Esophagus muscularis mucosa (tissue), 4 donors: ENCODE measurements at regions not wholly inside any gene's neighbourhood (a gene's known extent, or its start where the extent isn't known, plus 50 kb on each side); places are given as distances from the start of the nearest gene placed in this dataset.

Experiments
- DNase-seq: peaks from one replicate; pipeline ENCODE4 v3.0.0-alpha.2; 2017; ENCODE audit errors: extremely low spot score
- H3K27ac ChIP-seq, 4 donors: fragments of 200-600 bp; sonication (generic); replicated peaks in 1 of 4; 1 replicate in 3 of 4; 2 replicates in 1 of 4; pipeline ENCODE4 v1.5.1; 2016 to 2019; ENCODE audit warnings: mild to moderate bottlenecking in 1 of 4
- H3K27me3 ChIP-seq, 4 donors: fragments of 200-600 bp; sonication (generic); one replicate each; pipeline versions ENCODE4 v1.5.1 to v1.6.0; 2016 to 2019
- H3K36me3 ChIP-seq, 4 donors: fragments of 200-600 bp; sonication (generic); one replicate each; pipeline ENCODE4 v1.5.1; 2016 to 2019
- H3K4me1 ChIP-seq, 4 donors: fragments of 200-600 bp; sonication (generic); one replicate each; pipeline ENCODE4 v1.5.1; 2016 to 2019
- H3K4me3 ChIP-seq, 4 donors: fragments of 200-600 bp; sonication (generic); 1 replicate in 2 of 4; 2 replicates in 2 of 4; pipeline ENCODE4 v1.5.1; 2016 to 2019; ENCODE audit warnings: mild to moderate bottlenecking in 4 of 4, moderate library complexity in 1 of 4
- H3K9me3 ChIP-seq, 4 donors: fragments of 200-600 bp; sonication (generic); 1 replicate in 3 of 4; 2 replicates in 1 of 4; pipeline ENCODE4 v1.5.1; 2016 to 2019
- EP300 ChIP-seq: sonication (generic); formaldehyde crosslinking; IDR thresholded peaks from one replicate; pipeline ENCODE4 v1.6.1; 2017; ENCODE audit warnings: antibody characterized with exemption
- POLR2A ChIP-seq: fragments of 450-650 bp; IDR thresholded peaks from one replicate; pipeline ENCODE4 v1.6.1; 2017; ENCODE audit warnings: antibody characterized with exemption, moderate library complexity, mild to moderate bottlenecking, low read depth
- POLR2AphosphoS5 ChIP-seq, 2 donors: sonication (generic); formaldehyde crosslinking; IDR thresholded peaks; one replicate each; pipeline ENCODE4 v1.6.1; 2017; ENCODE audit warnings: antibody characterized with exemption in 2 of 2
- WGBS: methylation state at CpG from one replicate; pipeline ENCODE4 v1.1.5; 2018; 5-methylcytosine and 5-hydroxymethylcytosine counted together
- intact Hi-C: fragments of 100-400 bp; cut with DNase I; formaldehyde crosslinking; loops from one replicate; pipeline ENCODE4 v1.15.1; 2023
- TF ChIP-seq, protein P1 (sequence below), 3 experiments: fragments of 200-600 bp in 2 of 3; fragments of 450-650 bp in 1 of 3; sonication (generic) in 2 of 3; IDR thresholded peaks; one replicate each; pipeline ENCODE4 v1.5.1; 2017 to 2019; ENCODE audit warnings: antibody characterized with exemption in 3 of 3, mild to moderate bottlenecking in 2 of 3, moderate library complexity in 1 of 3

DNA sequence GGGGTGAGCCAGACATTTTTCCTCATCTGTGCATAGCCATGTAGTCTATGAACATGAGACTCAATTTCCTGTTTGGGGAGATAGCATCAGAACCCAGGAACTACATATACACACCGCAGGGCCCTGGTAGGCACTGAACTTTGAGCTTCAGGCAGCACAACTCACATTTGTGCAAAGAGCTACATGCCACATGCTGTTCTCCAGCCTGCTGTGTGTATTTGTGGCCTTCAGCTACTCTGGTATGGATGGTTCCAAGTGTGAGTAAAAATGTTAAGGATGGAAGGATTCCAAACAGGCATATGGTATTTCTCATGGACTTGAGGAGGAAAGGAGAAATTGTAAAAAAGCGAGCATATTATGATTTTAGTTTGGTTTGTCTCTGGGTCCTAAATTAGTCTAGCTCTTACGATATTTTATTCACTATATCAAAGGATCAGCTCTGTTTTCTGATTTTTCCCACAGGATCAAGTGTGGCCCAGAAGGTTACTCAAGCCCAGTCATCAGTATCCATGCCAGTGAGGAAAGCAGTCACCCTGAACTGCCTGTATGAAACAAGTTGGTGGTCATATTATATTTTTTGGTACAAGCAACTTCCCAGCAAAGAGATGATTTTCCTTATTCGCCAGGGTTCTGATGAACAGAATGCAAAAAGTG is 422.4 kb upstream of the OR4E1 start:
- TF ChIP-seq, protein P1, sequence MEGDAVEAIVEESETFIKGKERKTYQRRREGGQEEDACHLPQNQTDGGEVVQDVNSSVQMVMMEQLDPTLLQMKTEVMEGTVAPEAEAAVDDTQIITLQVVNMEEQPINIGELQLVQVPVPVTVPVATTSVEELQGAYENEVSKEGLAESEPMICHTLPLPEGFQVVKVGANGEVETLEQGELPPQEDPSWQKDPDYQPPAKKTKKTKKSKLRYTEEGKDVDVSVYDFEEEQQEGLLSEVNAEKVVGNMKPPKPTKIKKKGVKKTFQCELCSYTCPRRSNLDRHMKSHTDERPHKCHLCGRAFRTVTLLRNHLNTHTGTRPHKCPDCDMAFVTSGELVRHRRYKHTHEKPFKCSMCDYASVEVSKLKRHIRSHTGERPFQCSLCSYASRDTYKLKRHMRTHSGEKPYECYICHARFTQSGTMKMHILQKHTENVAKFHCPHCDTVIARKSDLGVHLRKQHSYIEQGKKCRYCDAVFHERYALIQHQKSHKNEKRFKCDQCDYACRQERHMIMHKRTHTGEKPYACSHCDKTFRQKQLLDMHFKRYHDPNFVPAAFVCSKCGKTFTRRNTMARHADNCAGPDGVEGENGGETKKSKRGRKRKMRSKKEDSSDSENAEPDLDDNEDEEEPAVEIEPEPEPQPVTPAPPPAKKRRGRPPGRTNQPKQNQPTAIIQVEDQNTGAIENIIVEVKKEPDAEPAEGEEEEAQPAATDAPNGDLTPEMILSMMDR (IDR thresholded peaks at IDR 0.05): no peak
- peak in 1 of 2 donors; percentile 14 for TF ChIP-seq POLR2AphosphoS5 (IDR thresholded peaks at IDR 0.05)

GRCh38 chr14:22089940-22090339 is 416.3 kb upstream of the OR4E1 start:
- H3K27me3 ChIP-seq: no peaks in the 10 kb centered on the region
- intact Hi-C loops: no loop called here

More for the DNA sequence above, 422.4 kb upstream of the OR4E1 start:
- intact Hi-C loops: no loop called here
- H3K27me3 ChIP-seq: no peaks in the 10 kb centered on the region
- H3K9me3 ChIP-seq: no peaks in the 10 kb centered on the region
- peak overlapping the region; percentile 42 to 73 (median 70) for H3K27ac ChIP-seq
- H3K4me1 ChIP-seq: peaks cover 0 to 19% (median 3%) of the 10 kb centered on the region in 4 donors
- no peak for DNase-seq
- no peaks in the 10 kb centered on the region for H3K36me3 ChIP-seq
- H3K4me3 ChIP-seq: no peak overlapping the region
- WGBS: 53% methylated on average over 4 of the region's 4 CpGs

GRCh38 chr14:22088614-22089342 is 415.2 kb upstream of the OR4E1 start:
- no peak for DNase-seq
- no peaks in the 10 kb centered on the region for H3K36me3 ChIP-seq
- WGBS: 48% methylated on average over 2 of the region's 2 CpGs
- peak overlapping the region; percentile 56 to 71 (median 67) for H3K27ac ChIP-seq
- no peaks in the 10 kb centered on the region for H3K9me3 ChIP-seq
- no peaks in the 10 kb centered on the region for H3K27me3 ChIP-seq
- TF ChIP-seq, protein P1 (IDR thresholded peaks at IDR 0.05): no peak
- TF ChIP-seq EP300 (no peak), POLR2AphosphoS5 (IDR thresholded peaks at IDR 0.05) (no peak), POLR2A (no peak)
- no peak overlapping the region for H3K4me3 ChIP-seq
- intact Hi-C loops: no loop called here
- H3K4me1 ChIP-seq: peaks cover 0 to 4% (median 0%) of the 10 kb centered on the region in 4 donors

More at GRCh38 chr14:22089940-22090339, 416.3 kb upstream of the OR4E1 start:
- 65% methylated on average over 2 of the region's 2 CpGs for WGBS
- DNase-seq: no peak
- Histone ChIP-seq H3K4me3 (no peak overlapping the region), H3K4me1 (peaks cover 0 to 4% (median 0%) of the 10 kb centered on the region in 4 donors), H3K9me3 (no peaks in the 10 kb centered on the region), H3K27ac (peak overlapping the region; percentile 56 to 71 (median 67)), H3K36me3 (no peaks in the 10 kb centered on the region)
- no peak for TF ChIP-seq EP300
- TF ChIP-seq, protein P1 (IDR thresholded peaks at IDR 0.05): no peak
- no peak for TF ChIP-seq POLR2A

GRCh38 chr14:22086131-22086530 is 412.5 kb upstream of the OR4E1 start:
- Histone ChIP-seq H3K4me1 (peaks cover 0 to 4% (median 0%) of the 10 kb centered on the region in 4 donors), H3K27me3 (no peaks in the 10 kb centered on the region), H3K36me3 (no peaks in the 10 kb centered on the region), H3K27ac (no peak overlapping the region), H3K9me3 (no peaks in the 10 kb centered on the region), H3K4me3 (no peak overlapping the region)
- intact Hi-C loops: no loop called here
- no peak for DNase-seq
- TF ChIP-seq, protein P1 (IDR thresholded peaks at IDR 0.05): no peak
- no peak for TF ChIP-seq POLR2AphosphoS5 (IDR thresholded peaks at IDR 0.05)
- no peak for TF ChIP-seq POLR2A
- TF ChIP-seq EP300: no peak
- 90% methylated on average over 1 of the region's 1 CpG for WGBS
